WERI-Rb-1 (cell line): ENCODE measurements at regions not wholly inside any gene's neighbourhood (a gene's known extent, or its start where the extent isn't known, plus 50 kb on each side); places are given as distances from the start of the nearest gene placed in this dataset.

ENCODE experiments used
- DNase-seq: peaks from one replicate; pipeline ENCODE4 v3.0.0-alpha.2; 2020
- H3K27ac ChIP-seq: fragments of 250-450 bp; sonication (Bioruptor Pico); 2 replicates; pipeline ENCODE4 v1.5.1; 2020; ENCODE audit warnings: mild to moderate bottlenecking, moderate library complexity
- H3K27me3 ChIP-seq: fragments of 250-450 bp; sonication (Bioruptor Pico); 2 replicates; pipeline ENCODE4 v1.5.1; 2021; ENCODE audit warnings: mild to moderate bottlenecking, low read depth, moderate library complexity; ENCODE audit not compliant: insufficient read depth, severe bottlenecking
- H3K36me3 ChIP-seq: fragments of 250-450 bp; sonication (Bioruptor Pico); 2 replicates; pipeline ENCODE4 v1.5.1; 2020; ENCODE audit warnings: mild to moderate bottlenecking, moderate library complexity
- H3K4me3 ChIP-seq: 2 replicates; pipeline ENCODE4 v1.5.1; 2011; ENCODE audit warnings: low read depth, mild to moderate bottlenecking, control low read depth, low read length
- H3K9me3 ChIP-seq: fragments of 250-450 bp; sonication (Bioruptor Pico); 2 replicates; pipeline ENCODE4 v1.5.1; 2021; ENCODE audit warnings: mild to moderate bottlenecking, moderate library complexity; ENCODE audit not compliant: severe bottlenecking
- CTCF ChIP-seq: IDR thresholded peaks from 2 replicates; pipeline ENCODE4 v1.5.1; 2011; ENCODE audit warnings: low read depth, mild to moderate bottlenecking, control low read depth, inconsistent platforms, low read length

- Histone ChIP-seq H3K36me3 (no peaks in the 10 kb centered on the region), H3K27me3 (peaks cover 7% of the 10 kb centered on the region), H3K9me3 (no peaks in the 10 kb centered on the region), H3K27ac (no peak overlapping the region), H3K4me3 (no peak overlapping the region)
- TF ChIP-seq CTCF, result no peak
- no peak for DNase-seq
Measured at GRCh38 chr20:55229451-55229850, 754.1 kb downstream of the DOK5 start.

GRCh38 chr20:55216525-55217242 lies 741.3 kb downstream of the DOK5 start:
- Histone ChIP-seq H3K4me3 (no peak overlapping the region), H3K27me3 (peaks cover 5% of the 10 kb centered on the region), H3K27ac (no peak overlapping the region), H3K36me3 (no peaks in the 10 kb centered on the region), H3K9me3 (no peaks in the 10 kb centered on the region)
- DNase-seq, result no peak
- TF ChIP-seq CTCF, result no peak

GRCh38 chr20:55213653-55214052 lies 738.3 kb downstream of the DOK5 start:
- H3K4me3 ChIP-seq, result no peak overlapping the region
- no peak for TF ChIP-seq CTCF
- H3K27ac ChIP-seq, result no peak overlapping the region
- no peak for DNase-seq
- H3K36me3 ChIP-seq, result no peaks in the 10 kb centered on the region
- peaks cover 21% of the 10 kb centered on the region for H3K27me3 ChIP-seq
- no peaks in the 10 kb centered on the region for H3K9me3 ChIP-seq

GRCh38 chr20:55211481-55211880 lies 736.1 kb downstream of the DOK5 start:
- no peak for TF ChIP-seq CTCF
- DNase-seq, result no peak
- Histone ChIP-seq H3K9me3 (no peaks in the 10 kb centered on the region), H3K27me3 (peaks cover 30% of the 10 kb centered on the region), H3K36me3 (no peaks in the 10 kb centered on the region), H3K27ac (no peak overlapping the region), H3K4me3 (no peak overlapping the region)

- no peak overlapping the region for H3K4me3 ChIP-seq
- H3K36me3 ChIP-seq, result no peaks in the 10 kb centered on the region
- peaks cover 20% of the 10 kb centered on the region for H3K27me3 ChIP-seq
- no peak for DNase-seq
- TF ChIP-seq CTCF, result no peak
- no peaks in the 10 kb centered on the region for H3K9me3 ChIP-seq
- H3K27ac ChIP-seq, result no peak overlapping the region
Measured at GRCh38 chr20:55205665-55206064, 730.3 kb downstream of the DOK5 start.

- DNase-seq, result no peak
- Histone ChIP-seq H3K27me3 (peaks cover 17% of the 10 kb centered on the region), H3K4me3 (no peak overlapping the region), H3K36me3 (no peaks in the 10 kb centered on the region), H3K27ac (no peak overlapping the region), H3K9me3 (no peaks in the 10 kb centered on the region)
- TF ChIP-seq CTCF, result no peak
Measured at GRCh38 chr20:55200317-55200716, 724.9 kb downstream of the DOK5 start.
